ENCODE measurements at regions not wholly inside any gene's neighbourhood (a gene's known extent, or its start where the extent isn't known, plus 50 kb on each side); places are given as distances from the start of the nearest gene placed in this dataset.

DNA sequence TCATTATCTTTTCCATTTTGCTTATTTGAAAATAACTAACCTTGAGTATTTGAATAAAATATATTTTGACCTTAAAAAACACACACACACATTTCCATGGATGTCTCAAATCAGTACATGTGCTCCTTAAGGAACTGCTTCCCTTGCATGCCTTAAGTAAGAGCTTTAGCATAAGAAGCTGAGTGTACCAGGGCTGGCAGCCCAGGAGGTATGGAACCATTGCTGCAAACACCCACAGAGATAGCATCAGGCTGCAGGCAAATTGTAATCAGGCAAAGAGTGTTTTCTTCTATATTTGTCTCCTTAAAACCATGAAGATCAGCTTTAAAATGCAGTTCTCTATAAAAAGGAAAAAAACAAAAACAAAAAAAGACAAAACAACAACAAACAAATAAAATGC, 160.6 kb downstream of the PLK2 start:
- no peak for TF ChIP-seq POLR2A (IDR thresholded peaks at IDR 0.05)
- TF ChIP-seq, protein P1, sequence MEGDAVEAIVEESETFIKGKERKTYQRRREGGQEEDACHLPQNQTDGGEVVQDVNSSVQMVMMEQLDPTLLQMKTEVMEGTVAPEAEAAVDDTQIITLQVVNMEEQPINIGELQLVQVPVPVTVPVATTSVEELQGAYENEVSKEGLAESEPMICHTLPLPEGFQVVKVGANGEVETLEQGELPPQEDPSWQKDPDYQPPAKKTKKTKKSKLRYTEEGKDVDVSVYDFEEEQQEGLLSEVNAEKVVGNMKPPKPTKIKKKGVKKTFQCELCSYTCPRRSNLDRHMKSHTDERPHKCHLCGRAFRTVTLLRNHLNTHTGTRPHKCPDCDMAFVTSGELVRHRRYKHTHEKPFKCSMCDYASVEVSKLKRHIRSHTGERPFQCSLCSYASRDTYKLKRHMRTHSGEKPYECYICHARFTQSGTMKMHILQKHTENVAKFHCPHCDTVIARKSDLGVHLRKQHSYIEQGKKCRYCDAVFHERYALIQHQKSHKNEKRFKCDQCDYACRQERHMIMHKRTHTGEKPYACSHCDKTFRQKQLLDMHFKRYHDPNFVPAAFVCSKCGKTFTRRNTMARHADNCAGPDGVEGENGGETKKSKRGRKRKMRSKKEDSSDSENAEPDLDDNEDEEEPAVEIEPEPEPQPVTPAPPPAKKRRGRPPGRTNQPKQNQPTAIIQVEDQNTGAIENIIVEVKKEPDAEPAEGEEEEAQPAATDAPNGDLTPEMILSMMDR (IDR thresholded peaks at IDR 0.05), result no peak
